ENCODE measurements at regions not wholly inside any gene's neighbourhood (a gene's known extent, or its start where the extent isn't known, plus 50 kb on each side); places are given as distances from the start of the nearest gene placed in this dataset.

DNA sequence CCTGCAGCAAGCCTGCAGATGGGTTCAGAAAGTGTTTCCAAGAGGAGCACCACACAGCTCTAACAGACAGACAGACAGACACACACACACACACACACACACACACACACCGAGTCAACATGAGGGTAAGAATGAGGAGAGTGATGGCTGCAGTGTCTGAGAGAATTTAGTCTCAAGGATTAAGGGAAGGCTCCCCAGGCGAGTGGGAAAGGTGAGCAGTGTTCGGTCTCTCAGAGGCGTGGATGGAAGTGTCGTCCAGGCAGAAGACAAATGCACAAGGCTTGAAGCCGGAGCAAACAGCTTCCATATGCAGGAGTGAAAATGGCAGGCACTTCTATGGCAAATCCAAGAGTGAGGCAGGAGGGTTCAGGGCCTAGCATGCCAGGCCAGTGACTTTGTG, 770.1 kb downstream of the KCNJ18 start:
- DNase-seq (ENCODE audit: low spot score) (no peak), ATAC-seq (no peak)
- no peak overlapping the region for H3K27ac Mint-ChIP-seq
- Histone ChIP-seq H3K27me3 (ENCODE audit: insufficient read depth) (no peaks in the 10 kb centered on the region), H3K36me3 (ENCODE audit: insufficient read depth) (no peaks in the 10 kb centered on the region), H2AFZ (no peak overlapping the region), H3K9me2 (ENCODE audit: insufficient read depth) (no peaks in the 10 kb centered on the region), H3K4me3 (no peak overlapping the region), H3K4me1 (ENCODE audit: insufficient read depth) (no peaks in the 10 kb centered on the region), H3K4me2 (no peak overlapping the region), H4K20me1 (replicated peaks; ENCODE audit: insufficient read depth) (no peaks in the 10 kb centered on the region), H3K79me2 (replicated peaks; ENCODE audit: insufficient read depth) (no peaks in the 10 kb centered on the region), H3K27ac (ENCODE audit: low read depth) (no peak overlapping the region), H3F3A (replicated peaks; ENCODE audit: low read depth) (no peaks in the 10 kb centered on the region)
- no peaks in the 10 kb centered on the region for H3K27me3 Mint-ChIP-seq (ENCODE audit: insufficient read depth, low read depth, poor library complexity)
- H3K4me1 Mint-ChIP-seq, result no peaks in the 10 kb centered on the region
- H3K9me3 Mint-ChIP-seq, result peaks cover 99% of the 10 kb centered on the region
- peaks cover 62% of the 10 kb centered on the region for H3K36me3 Mint-ChIP-seq (ENCODE audit: low read depth)
- TF ChIP-seq EZH2phosphoT487 (IDR thresholded peaks at IDR 0.05; ENCODE audit: unreplicated experiment), result no peak
- no peak overlapping the region for H3K4me3 Mint-ChIP-seq

DNA sequence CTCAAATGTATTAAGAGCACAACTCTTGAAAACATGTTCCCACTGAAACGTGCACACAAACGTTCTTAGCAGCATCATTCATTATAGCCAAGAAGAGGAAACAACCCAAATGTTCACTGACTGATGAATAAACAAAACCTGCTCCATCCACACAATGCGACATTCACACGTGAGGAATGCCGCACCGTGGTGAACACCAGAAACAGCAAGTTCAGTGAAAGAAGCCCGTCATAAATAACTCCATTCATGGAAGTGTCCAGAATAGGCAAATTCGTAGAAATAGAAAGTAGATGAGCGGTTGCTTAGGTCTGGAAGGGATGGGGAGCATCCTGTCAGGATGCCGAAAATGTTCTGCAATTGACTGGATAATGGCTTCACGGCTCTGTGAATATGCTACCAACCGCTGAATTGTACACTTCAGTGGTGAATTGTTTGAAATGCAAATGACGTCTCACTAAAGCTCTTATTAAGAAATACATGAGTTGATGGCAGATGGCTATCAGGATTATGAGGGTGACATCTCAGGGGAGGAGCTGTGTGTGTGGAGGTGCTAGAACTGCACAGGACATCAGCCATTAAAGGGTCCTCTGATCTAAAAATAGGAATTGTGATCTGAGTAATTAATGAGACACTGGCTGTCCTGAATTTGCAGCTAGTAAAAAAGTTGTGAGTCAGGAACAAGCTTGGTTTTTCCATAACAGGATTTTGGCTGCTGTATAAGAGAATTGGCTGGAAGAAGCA, 771.0 kb downstream of the KCNJ18 start:
- Mint-ChIP-seq H3K4me3 (no peak overlapping the region), H3K27me3 (ENCODE audit: insufficient read depth, low read depth, poor library complexity) (no peaks in the 10 kb centered on the region), H3K36me3 (ENCODE audit: low read depth) (peaks cover 59% of the 10 kb centered on the region), H3K27ac (no peak overlapping the region), H3K9me3 (peaks cover 99% of the 10 kb centered on the region), H3K4me1 (no peaks in the 10 kb centered on the region)
- no peak overlapping the region for H2AFZ ChIP-seq
- H3K27ac ChIP-seq (ENCODE audit: low read depth), result no peak overlapping the region
- H4K20me1 ChIP-seq (replicated peaks; ENCODE audit: insufficient read depth), result no peaks in the 10 kb centered on the region
- H3K9me2 ChIP-seq (ENCODE audit: insufficient read depth), result no peaks in the 10 kb centered on the region
- ATAC-seq, result no peak
- no peaks in the 10 kb centered on the region for H3F3A ChIP-seq (replicated peaks; ENCODE audit: low read depth)
- H3K4me1 ChIP-seq (ENCODE audit: insufficient read depth), result no peaks in the 10 kb centered on the region
- no peak overlapping the region for H3K4me3 ChIP-seq
- no peaks in the 10 kb centered on the region for H3K27me3 ChIP-seq (ENCODE audit: insufficient read depth)
- H3K79me2 ChIP-seq (replicated peaks; ENCODE audit: insufficient read depth), result no peaks in the 10 kb centered on the region
- no peaks in the 10 kb centered on the region for H3K36me3 ChIP-seq (ENCODE audit: insufficient read depth)
- no peak overlapping the region for H3K4me2 ChIP-seq
- no peak for DNase-seq (ENCODE audit: low spot score)
- TF ChIP-seq, protein P1, sequence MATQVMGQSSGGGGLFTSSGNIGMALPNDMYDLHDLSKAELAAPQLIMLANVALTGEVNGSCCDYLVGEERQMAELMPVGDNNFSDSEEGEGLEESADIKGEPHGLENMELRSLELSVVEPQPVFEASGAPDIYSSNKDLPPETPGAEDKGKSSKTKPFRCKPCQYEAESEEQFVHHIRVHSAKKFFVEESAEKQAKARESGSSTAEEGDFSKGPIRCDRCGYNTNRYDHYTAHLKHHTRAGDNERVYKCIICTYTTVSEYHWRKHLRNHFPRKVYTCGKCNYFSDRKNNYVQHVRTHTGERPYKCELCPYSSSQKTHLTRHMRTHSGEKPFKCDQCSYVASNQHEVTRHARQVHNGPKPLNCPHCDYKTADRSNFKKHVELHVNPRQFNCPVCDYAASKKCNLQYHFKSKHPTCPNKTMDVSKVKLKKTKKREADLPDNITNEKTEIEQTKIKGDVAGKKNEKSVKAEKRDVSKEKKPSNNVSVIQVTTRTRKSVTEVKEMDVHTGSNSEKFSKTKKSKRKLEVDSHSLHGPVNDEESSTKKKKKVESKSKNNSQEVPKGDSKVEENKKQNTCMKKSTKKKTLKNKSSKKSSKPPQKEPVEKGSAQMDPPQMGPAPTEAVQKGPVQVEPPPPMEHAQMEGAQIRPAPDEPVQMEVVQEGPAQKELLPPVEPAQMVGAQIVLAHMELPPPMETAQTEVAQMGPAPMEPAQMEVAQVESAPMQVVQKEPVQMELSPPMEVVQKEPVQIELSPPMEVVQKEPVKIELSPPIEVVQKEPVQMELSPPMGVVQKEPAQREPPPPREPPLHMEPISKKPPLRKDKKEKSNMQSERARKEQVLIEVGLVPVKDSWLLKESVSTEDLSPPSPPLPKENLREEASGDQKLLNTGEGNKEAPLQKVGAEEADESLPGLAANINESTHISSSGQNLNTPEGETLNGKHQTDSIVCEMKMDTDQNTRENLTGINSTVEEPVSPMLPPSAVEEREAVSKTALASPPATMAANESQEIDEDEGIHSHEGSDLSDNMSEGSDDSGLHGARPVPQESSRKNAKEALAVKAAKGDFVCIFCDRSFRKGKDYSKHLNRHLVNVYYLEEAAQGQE (IDR thresholded peaks at IDR 0.05; ENCODE audit: unreplicated experiment), result no peak
- TF ChIP-seq POLR2AphosphoS5 (IDR thresholded peaks at IDR 0.05; ENCODE audit: low read depth) (no peak), EZH2 (IDR thresholded peaks at IDR 0.05; ENCODE audit: low read depth, unreplicated experiment) (no peak), ZNF331 (CRISPR knock-in tag; IDR thresholded peaks at IDR 0.05; ENCODE audit: low read depth) (no peak), JUNB (IDR thresholded peaks at IDR 0.05; ENCODE audit: unreplicated experiment) (no peak), CREB1 (CRISPR knock-in tag; IDR thresholded peaks at IDR 0.05; ENCODE audit: low read depth) (no peak), EZH2phosphoT487 (IDR thresholded peaks at IDR 0.05; ENCODE audit: unreplicated experiment) (no peak), STAT1 (IDR thresholded peaks at IDR 0.05; ENCODE audit: unreplicated experiment) (no peak)
- TF ChIP-seq, protein P2, sequence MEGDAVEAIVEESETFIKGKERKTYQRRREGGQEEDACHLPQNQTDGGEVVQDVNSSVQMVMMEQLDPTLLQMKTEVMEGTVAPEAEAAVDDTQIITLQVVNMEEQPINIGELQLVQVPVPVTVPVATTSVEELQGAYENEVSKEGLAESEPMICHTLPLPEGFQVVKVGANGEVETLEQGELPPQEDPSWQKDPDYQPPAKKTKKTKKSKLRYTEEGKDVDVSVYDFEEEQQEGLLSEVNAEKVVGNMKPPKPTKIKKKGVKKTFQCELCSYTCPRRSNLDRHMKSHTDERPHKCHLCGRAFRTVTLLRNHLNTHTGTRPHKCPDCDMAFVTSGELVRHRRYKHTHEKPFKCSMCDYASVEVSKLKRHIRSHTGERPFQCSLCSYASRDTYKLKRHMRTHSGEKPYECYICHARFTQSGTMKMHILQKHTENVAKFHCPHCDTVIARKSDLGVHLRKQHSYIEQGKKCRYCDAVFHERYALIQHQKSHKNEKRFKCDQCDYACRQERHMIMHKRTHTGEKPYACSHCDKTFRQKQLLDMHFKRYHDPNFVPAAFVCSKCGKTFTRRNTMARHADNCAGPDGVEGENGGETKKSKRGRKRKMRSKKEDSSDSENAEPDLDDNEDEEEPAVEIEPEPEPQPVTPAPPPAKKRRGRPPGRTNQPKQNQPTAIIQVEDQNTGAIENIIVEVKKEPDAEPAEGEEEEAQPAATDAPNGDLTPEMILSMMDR (conservative IDR thresholded peaks at IDR 0.05; ENCODE audit: low read depth in 2 of 2), result no peak
- TF ChIP-seq, protein P3, sequence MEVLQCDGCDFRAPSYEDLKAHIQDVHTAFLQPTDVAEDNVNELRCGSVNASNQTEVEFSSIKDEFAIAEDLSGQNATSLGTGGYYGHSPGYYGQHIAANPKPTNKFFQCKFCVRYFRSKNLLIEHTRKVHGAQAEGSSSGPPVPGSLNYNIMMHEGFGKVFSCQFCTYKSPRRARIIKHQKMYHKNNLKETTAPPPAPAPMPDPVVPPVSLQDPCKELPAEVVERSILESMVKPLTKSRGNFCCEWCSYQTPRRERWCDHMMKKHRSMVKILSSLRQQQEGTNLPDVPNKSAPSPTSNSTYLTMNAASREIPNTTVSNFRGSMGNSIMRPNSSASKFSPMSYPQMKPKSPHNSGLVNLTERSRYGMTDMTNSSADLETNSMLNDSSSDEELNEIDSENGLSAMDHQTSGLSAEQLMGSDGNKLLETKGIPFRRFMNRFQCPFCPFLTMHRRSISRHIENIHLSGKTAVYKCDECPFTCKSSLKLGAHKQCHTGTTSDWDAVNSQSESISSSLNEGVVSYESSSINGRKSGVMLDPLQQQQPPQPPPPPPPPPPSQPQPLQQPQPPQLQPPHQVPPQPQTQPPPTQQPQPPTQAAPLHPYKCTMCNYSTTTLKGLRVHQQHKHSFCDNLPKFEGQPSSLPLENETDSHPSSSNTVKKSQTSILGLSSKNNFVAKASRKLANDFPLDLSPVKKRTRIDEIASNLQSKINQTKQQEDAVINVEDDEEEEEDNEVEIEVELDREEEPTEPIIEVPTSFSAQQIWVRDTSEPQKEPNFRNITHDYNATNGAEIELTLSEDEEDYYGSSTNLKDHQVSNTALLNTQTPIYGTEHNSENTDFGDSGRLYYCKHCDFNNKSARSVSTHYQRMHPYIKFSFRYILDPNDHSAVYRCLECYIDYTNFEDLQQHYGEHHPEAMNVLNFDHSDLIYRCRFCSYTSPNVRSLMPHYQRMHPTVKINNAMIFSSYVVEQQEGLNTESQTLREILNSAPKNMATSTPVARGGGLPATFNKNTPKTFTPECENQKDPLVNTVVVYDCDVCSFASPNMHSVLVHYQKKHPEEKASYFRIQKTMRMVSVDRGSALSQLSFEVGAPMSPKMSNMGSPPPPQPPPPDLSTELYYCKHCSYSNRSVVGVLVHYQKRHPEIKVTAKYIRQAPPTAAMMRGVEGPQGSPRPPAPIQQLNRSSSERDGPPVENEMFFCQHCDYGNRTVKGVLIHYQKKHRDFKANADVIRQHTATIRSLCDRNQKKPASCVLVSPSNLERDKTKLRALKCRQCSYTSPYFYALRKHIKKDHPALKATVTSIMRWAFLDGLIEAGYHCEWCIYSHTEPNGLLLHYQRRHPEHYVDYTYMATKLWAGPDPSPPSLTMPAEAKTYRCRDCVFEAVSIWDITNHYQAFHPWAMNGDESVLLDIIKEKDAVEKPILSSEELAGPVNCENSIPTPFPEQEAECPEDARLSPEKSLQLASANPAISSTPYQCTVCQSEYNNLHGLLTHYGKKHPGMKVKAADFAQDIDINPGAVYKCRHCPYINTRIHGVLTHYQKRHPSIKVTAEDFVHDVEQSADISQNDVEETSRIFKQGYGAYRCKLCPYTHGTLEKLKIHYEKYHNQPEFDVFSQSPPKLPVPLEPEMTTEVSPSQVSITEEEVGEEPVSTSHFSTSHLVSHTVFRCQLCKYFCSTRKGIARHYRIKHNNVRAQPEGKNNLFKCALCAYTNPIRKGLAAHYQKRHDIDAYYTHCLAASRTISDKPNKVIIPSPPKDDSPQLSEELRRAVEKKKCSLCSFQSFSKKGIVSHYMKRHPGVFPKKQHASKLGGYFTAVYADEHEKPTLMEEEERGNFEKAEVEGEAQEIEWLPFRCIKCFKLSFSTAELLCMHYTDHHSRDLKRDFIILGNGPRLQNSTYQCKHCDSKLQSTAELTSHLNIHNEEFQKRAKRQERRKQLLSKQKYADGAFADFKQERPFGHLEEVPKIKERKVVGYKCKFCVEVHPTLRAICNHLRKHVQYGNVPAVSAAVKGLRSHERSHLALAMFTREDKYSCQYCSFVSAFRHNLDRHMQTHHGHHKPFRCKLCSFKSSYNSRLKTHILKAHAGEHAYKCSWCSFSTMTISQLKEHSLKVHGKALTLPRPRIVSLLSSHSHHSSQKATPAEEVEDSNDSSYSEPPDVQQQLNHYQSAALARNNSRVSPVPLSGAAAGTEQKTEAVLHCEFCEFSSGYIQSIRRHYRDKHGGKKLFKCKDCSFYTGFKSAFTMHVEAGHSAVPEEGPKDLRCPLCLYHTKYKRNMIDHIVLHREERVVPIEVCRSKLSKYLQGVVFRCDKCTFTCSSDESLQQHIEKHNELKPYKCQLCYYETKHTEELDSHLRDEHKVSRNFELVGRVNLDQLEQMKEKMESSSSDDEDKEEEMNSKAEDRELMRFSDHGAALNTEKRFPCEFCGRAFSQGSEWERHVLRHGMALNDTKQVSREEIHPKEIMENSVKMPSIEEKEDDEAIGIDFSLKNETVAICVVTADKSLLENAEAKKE (CRISPR knock-in tag; IDR thresholded peaks at IDR 0.05), result no peak
